OCI-LY7 (cell line): ENCODE measurements at regions not wholly inside any gene's neighbourhood (a gene's known extent, or its start where the extent isn't known, plus 50 kb on each side); places are given as distances from the start of the nearest gene placed in this dataset.

ENCODE experiments used
- CTCF ChIP-seq: fragments of 200-600 bp; sonication (generic); conservative IDR thresholded peaks from 2 replicates; pipeline ENCODE4 v1.5.1; 2014; ENCODE audit warnings: mild to moderate bottlenecking, antibody characterized with exemption, low read length, moderate library complexity, mixed read lengths
- EZH2phosphoT487 ChIP-seq: fragments of 200-600 bp; sonication (generic); IDR thresholded peaks from 2 replicates; pipeline ENCODE4 v1.6.1; 2018; ENCODE audit warnings: low read depth, borderline replicate concordance, mild to moderate bottlenecking, mixed run types, antibody characterized with exemption, low read length, moderate library complexity, mixed read lengths

- TF ChIP-seq CTCF = no peak
- no peak for TF ChIP-seq EZH2phosphoT487
These were observed 124.8 kb upstream of the ANO1 start for GRCh38 chr11:69953356-69953755.
